ENCODE measurements at regions not wholly inside any gene's neighbourhood (a gene's known extent, or its start where the extent isn't known, plus 50 kb on each side); places are given as distances from the start of the nearest gene placed in this dataset.

GRCh38 chr10:3684891-3685290 lies 100.1 kb downstream of the KLF6 start:
- intact Hi-C loops (cut with DNase I): no loop called here
- no peaks in the 10 kb centered on the region for H3K27me3 ChIP-seq

DNA sequence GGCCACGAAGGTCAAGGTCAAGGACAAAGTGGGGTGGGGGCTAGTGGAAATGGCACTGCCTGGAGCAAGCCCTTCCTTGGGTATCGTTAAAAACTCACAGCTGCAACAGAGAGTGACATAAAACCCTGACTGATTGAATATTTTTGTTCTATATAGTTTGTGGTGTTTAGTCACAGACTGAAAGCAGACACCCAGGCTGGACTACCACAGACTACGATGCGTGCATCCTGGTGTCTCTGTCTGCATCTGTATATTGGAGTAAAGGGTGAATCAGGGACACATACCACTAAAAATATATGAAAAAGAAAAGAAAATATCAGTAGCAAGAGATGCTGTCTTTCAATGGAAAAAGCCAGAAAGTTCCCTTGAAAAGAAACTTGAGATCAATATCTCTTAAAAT lies 101.4 kb downstream of the KLF6 start:
- no peak for TF ChIP-seq CTCF (IDR thresholded peaks at IDR 0.05)
- DNase-seq: no peak

More at GRCh38 chr10:3684891-3685290, 100.1 kb downstream of the KLF6 start:
- DNase-seq: no peak
- H3K4me3 ChIP-seq: no peak overlapping the region
- H3K27ac ChIP-seq: no peak overlapping the region
- no peaks in the 10 kb centered on the region for H3K9me3 ChIP-seq
- H3K9ac ChIP-seq (ENCODE audit: low read depth in 2 of 2, low read length in 2 of 2): no peak overlapping the region
- H3K4me1 ChIP-seq: no peaks in the 10 kb centered on the region
- no peaks in the 10 kb centered on the region for H3K36me3 ChIP-seq
- no peak for TF ChIP-seq CTCF (IDR thresholded peaks at IDR 0.05)

GRCh38 chr10:3682745-3683144 lies 102.3 kb downstream of the KLF6 start:
- no peaks in the 10 kb centered on the region for H3K27me3 ChIP-seq
- intact Hi-C loops (cut with DNase I): no loop called here
- no peak overlapping the region for H3K4me3 ChIP-seq
- DNase-seq: no peak
- no peak for TF ChIP-seq CTCF (IDR thresholded peaks at IDR 0.05)
- no peaks in the 10 kb centered on the region for H3K4me1 ChIP-seq
- H3K9me3 ChIP-seq: no peaks in the 10 kb centered on the region
- H3K36me3 ChIP-seq: no peaks in the 10 kb centered on the region
- no peak overlapping the region for H3K27ac ChIP-seq
- no peak overlapping the region for H3K9ac ChIP-seq (ENCODE audit: low read depth in 2 of 2, low read length in 2 of 2)

More for the DNA sequence above, 101.4 kb downstream of the KLF6 start:
- Histone ChIP-seq H3K4me3 (no peak overlapping the region), H3K36me3 (no peaks in the 10 kb centered on the region), H3K27me3 (no peaks in the 10 kb centered on the region), H3K4me1 (no peaks in the 10 kb centered on the region), H3K9me3 (no peaks in the 10 kb centered on the region), H3K9ac (ENCODE audit: low read depth in 2 of 2, low read length in 2 of 2) (no peak overlapping the region), H3K27ac (no peak overlapping the region)
- intact Hi-C loops (cut with DNase I): no loop called here

- no peak overlapping the region for H3K9ac ChIP-seq (ENCODE audit: low read depth in 2 of 2, low read length in 2 of 2)
- H3K27ac ChIP-seq: no peak overlapping the region
- no peak for DNase-seq
- no peak for TF ChIP-seq CTCF (IDR thresholded peaks at IDR 0.05)
- intact Hi-C loops (cut with DNase I): no loop called here
- H3K4me1 ChIP-seq: no peaks in the 10 kb centered on the region
- no peak overlapping the region for H3K4me3 ChIP-seq
- no peaks in the 10 kb centered on the region for H3K27me3 ChIP-seq
- H3K36me3 ChIP-seq: no peaks in the 10 kb centered on the region
- H3K9me3 ChIP-seq: no peaks in the 10 kb centered on the region
Observed at GRCh38 chr10:3681642-3682554, 103.1 kb downstream of the KLF6 start.

- H3K4me3 ChIP-seq: no peak overlapping the region
- intact Hi-C loops (cut with DNase I): no loop called here
- DNase-seq: no peak
- H3K27ac ChIP-seq: no peak overlapping the region
- no peaks in the 10 kb centered on the region for H3K4me1 ChIP-seq
- no peaks in the 10 kb centered on the region for H3K9me3 ChIP-seq
- H3K9ac ChIP-seq (ENCODE audit: low read depth in 2 of 2, low read length in 2 of 2): no peak overlapping the region
- H3K27me3 ChIP-seq: no peaks in the 10 kb centered on the region
- H3K36me3 ChIP-seq: no peaks in the 10 kb centered on the region
- no peak for TF ChIP-seq CTCF (IDR thresholded peaks at IDR 0.05)
Observed at GRCh38 chr10:3679950-3680629, 104.9 kb downstream of the KLF6 start.
